ENCODE measurements at regions not wholly inside any gene's neighbourhood (a gene's known extent, or its start where the extent isn't known, plus 50 kb on each side); places are given as distances from the start of the nearest gene placed in this dataset.

DNA sequence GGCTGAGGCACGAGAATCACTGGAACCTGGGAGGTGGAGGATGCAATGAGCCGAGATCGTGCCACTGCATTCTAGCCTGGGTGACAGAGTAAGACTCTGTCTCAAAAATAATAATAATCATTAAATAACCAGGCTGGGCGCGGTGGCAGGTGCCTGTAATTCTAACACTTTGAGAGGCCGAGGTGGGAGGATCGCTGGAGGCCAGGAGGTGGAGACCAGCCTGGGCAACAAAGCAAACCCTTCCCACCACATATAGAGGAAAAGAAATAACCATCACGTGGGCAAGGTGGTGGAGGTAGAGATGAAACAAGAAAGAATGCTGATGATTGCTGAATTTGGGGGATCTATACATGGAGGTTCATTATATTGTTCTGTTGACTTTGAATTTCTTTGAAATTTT is 63.4 kb upstream of the PIM1 start:
- TF ChIP-seq, protein P1, sequence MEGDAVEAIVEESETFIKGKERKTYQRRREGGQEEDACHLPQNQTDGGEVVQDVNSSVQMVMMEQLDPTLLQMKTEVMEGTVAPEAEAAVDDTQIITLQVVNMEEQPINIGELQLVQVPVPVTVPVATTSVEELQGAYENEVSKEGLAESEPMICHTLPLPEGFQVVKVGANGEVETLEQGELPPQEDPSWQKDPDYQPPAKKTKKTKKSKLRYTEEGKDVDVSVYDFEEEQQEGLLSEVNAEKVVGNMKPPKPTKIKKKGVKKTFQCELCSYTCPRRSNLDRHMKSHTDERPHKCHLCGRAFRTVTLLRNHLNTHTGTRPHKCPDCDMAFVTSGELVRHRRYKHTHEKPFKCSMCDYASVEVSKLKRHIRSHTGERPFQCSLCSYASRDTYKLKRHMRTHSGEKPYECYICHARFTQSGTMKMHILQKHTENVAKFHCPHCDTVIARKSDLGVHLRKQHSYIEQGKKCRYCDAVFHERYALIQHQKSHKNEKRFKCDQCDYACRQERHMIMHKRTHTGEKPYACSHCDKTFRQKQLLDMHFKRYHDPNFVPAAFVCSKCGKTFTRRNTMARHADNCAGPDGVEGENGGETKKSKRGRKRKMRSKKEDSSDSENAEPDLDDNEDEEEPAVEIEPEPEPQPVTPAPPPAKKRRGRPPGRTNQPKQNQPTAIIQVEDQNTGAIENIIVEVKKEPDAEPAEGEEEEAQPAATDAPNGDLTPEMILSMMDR (IDR thresholded peaks at IDR 0.05) = no peak
- TF ChIP-seq POLR2A (IDR thresholded peaks at IDR 0.05) = no peak

Measured in thyroid gland (tissue), 4 donors.